ENCODE measurements at regions not wholly inside any gene's neighbourhood (a gene's known extent, or its start where the extent isn't known, plus 50 kb on each side); places are given as distances from the start of the nearest gene placed in this dataset.

GRCh38 chr17:54269881-54270280, 447.2 kb downstream of the KIF2B start:
- Histone ChIP-seq H3K36me3 (no peaks in the 10 kb centered on the region), H3K4me1 (no peaks in the 10 kb centered on the region), H3K27ac (no peak overlapping the region), H3K9me3 (peaks cover 0 to 8% (median 4%) of the 10 kb centered on the region in 4 donors), H3K27me3 (no peaks in the 10 kb centered on the region), H3K4me3 (no peak overlapping the region)
- TF ChIP-seq POLR2A (IDR thresholded peaks at IDR 0.05) (no peak), POLR2AphosphoS5 (IDR thresholded peaks at IDR 0.05) (no peak), EP300 (IDR thresholded peaks at IDR 0.05) (no peak), CTCF (IDR thresholded peaks at IDR 0.05) (no peak)
- DNase-seq = no peak
- intact Hi-C loops (cut with DNase I; ENCODE audit: low total_unique reads) = no loop called here
- WGBS, 5 donors = 62 to 81% (median 66%) methylated on average over 2 of the region's 2 CpGs

GRCh38 chr17:54270499-54270898, 447.8 kb downstream of the KIF2B start:
- intact Hi-C loops (cut with DNase I; ENCODE audit: low total_unique reads) = no loop called here

GRCh38 chr17:54277868-54278267, 455.1 kb downstream of the KIF2B start:
- H3K4me3 ChIP-seq = no peak overlapping the region
- H3K36me3 ChIP-seq = no peaks in the 10 kb centered on the region
- no peak for DNase-seq
- no peaks in the 10 kb centered on the region for H3K4me1 ChIP-seq
- no peaks in the 10 kb centered on the region for H3K27me3 ChIP-seq
- H3K27ac ChIP-seq = no peak overlapping the region
- no peaks in the 10 kb centered on the region for H3K9me3 ChIP-seq
- intact Hi-C loops (cut with DNase I; ENCODE audit: low total_unique reads) = no loop called here
- TF ChIP-seq EP300 (IDR thresholded peaks at IDR 0.05) = no peak
- no peak for TF ChIP-seq POLR2A (IDR thresholded peaks at IDR 0.05)
- no peak for TF ChIP-seq POLR2AphosphoS5 (IDR thresholded peaks at IDR 0.05)
- TF ChIP-seq CTCF (IDR thresholded peaks at IDR 0.05) = no peak

More at GRCh38 chr17:54270499-54270898, 447.8 kb downstream of the KIF2B start:
- H3K27ac ChIP-seq = no peak overlapping the region
- TF ChIP-seq POLR2AphosphoS5 (IDR thresholded peaks at IDR 0.05) (no peak), CTCF (IDR thresholded peaks at IDR 0.05) (no peak), EP300 (IDR thresholded peaks at IDR 0.05) (no peak), POLR2A (IDR thresholded peaks at IDR 0.05) (no peak)
- WGBS, 5 donors = 80 to 91% (median 88%) methylated on average over 2 of the region's 2 CpGs
- H3K9me3 ChIP-seq = peaks cover 0 to 4% (median 0%) of the 10 kb centered on the region in 4 donors
- no peaks in the 10 kb centered on the region for H3K36me3 ChIP-seq
- no peaks in the 10 kb centered on the region for H3K4me1 ChIP-seq
- H3K4me3 ChIP-seq = no peak overlapping the region
- no peak for DNase-seq
- no peaks in the 10 kb centered on the region for H3K27me3 ChIP-seq

- Histone ChIP-seq H3K27me3 (no peaks in the 10 kb centered on the region), H3K4me3 (no peak overlapping the region), H3K4me1 (no peaks in the 10 kb centered on the region), H3K36me3 (no peaks in the 10 kb centered on the region), H3K9me3 (no peaks in the 10 kb centered on the region), H3K27ac (no peak overlapping the region)
- DNase-seq = no peak
- no peak for TF ChIP-seq CTCF (IDR thresholded peaks at IDR 0.05)
- TF ChIP-seq POLR2AphosphoS5 (IDR thresholded peaks at IDR 0.05) = no peak
- no peak for TF ChIP-seq POLR2A (IDR thresholded peaks at IDR 0.05)
- no peak for TF ChIP-seq EP300 (IDR thresholded peaks at IDR 0.05)
- 62 to 72% (median 66%) methylated on average over 3 of the region's 3 CpGs for WGBS, 5 donors
- intact Hi-C loops (cut with DNase I; ENCODE audit: low total_unique reads) = no loop called here
Observed at GRCh38 chr17:54280741-54281140, 458.0 kb downstream of the KIF2B start.

Data from stomach (tissue), 8 donors.